ENCODE measurements at regions not wholly inside any gene's neighbourhood (a gene's known extent, or its start where the extent isn't known, plus 50 kb on each side); places are given as distances from the start of the nearest gene placed in this dataset.

DNA sequence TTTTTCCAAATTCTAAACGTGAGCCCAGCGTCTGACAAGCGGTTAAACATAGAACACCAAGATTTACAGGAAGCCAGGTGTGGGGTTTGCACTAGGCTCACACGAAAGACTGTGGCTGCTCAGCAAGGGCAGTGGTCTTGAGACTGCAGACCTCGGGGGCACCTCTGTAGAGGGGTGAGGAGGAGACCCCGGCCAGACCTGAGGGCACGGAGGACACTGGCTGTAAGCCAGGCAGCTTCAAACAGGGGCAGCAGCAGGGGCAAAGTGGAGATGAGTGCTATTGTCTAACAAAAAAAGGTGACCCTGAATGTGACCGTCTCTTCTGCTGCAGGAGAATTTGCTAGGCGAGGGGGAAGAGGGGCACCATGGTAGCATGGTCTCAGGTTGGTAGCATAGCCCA lies 140.3 kb downstream of the CYP26B1 start:
- no peak overlapping the region for H3K4me3 ChIP-seq (ENCODE audit: low read length)
- TF ChIP-seq EP300 (conservative IDR thresholded peaks at IDR 0.05; ENCODE audit: poor library complexity, severe bottlenecking) (no peak), EZH2 (IDR thresholded peaks at IDR 0.05; ENCODE audit: borderline replicate concordance, insufficient read depth, low read length, poor library complexity, severe bottlenecking) (no peak)
- no peak overlapping the region for H3K4me2 ChIP-seq (ENCODE audit: low read length)
- no peaks in the 10 kb centered on the region for H4K20me1 ChIP-seq (ENCODE audit: insufficient read depth)
- no peaks in the 10 kb centered on the region for H3K9me3 ChIP-seq (ENCODE audit: low read length)
- no peak overlapping the region for H3K9ac ChIP-seq (ENCODE audit: low read length)
- H3F3A ChIP-seq (ENCODE audit: insufficient read depth, low read length, poor library complexity, severe bottlenecking) = no peaks in the 10 kb centered on the region
- no peaks in the 10 kb centered on the region for H3K27me3 ChIP-seq (ENCODE audit: insufficient read depth, low read depth, low read length)
- no peak overlapping the region for H2AFZ ChIP-seq (ENCODE audit: low read depth, low read length)
- H3K36me3 ChIP-seq (ENCODE audit: insufficient read depth, low read length) = no peaks in the 10 kb centered on the region
- no peak overlapping the region for H3K27ac ChIP-seq (ENCODE audit: low read length)
- no peaks in the 10 kb centered on the region for H3K79me2 ChIP-seq (replicated peaks; ENCODE audit: insufficient read depth, low read length)
- no peaks in the 10 kb centered on the region for H3K9me2 ChIP-seq (ENCODE audit: insufficient read depth, low read length)

DNA sequence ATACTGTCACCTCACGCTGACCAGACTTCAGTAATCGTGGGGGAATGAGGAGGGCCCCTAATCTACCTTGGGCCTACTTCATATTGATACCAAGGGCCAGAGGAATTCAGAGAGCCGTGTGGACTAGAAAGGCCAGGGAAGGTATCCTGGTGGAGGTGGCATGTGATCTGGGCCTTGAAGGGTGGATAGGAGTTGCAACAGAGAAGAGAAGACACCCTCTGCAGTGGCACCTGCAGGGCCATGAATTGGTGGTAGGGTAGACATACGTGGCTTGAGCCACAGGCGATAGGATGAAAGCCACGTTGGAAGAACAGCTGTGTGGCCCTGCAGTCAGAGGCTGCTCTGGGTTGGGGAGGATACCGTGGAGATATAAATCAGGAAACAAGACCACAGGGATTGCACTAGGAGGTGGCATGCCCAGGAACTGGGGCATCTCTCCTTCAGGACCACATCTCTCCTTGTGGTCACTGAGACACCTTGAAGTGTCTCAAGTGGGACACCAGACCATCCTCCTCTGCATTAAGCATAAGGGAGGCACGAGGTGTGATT lies 141.4 kb downstream of the CYP26B1 start:
- H3K79me2 ChIP-seq (replicated peaks; ENCODE audit: insufficient read depth, low read length) = no peaks in the 10 kb centered on the region
- no peak overlapping the region for H3K27ac ChIP-seq (ENCODE audit: low read length)
- no peak for TF ChIP-seq RAD21 (conservative IDR thresholded peaks at IDR 0.05)
- TF ChIP-seq EZH2 (IDR thresholded peaks at IDR 0.05; ENCODE audit: borderline replicate concordance, insufficient read depth, low read length, poor library complexity, severe bottlenecking) = no peak
- TF ChIP-seq POLR2AphosphoS5 (IDR thresholded peaks at IDR 0.05) = no peak
- no peak for TF ChIP-seq MXI1 (conservative IDR thresholded peaks at IDR 0.05; ENCODE audit: poor library complexity, severe bottlenecking)
- TF ChIP-seq, protein P1, sequence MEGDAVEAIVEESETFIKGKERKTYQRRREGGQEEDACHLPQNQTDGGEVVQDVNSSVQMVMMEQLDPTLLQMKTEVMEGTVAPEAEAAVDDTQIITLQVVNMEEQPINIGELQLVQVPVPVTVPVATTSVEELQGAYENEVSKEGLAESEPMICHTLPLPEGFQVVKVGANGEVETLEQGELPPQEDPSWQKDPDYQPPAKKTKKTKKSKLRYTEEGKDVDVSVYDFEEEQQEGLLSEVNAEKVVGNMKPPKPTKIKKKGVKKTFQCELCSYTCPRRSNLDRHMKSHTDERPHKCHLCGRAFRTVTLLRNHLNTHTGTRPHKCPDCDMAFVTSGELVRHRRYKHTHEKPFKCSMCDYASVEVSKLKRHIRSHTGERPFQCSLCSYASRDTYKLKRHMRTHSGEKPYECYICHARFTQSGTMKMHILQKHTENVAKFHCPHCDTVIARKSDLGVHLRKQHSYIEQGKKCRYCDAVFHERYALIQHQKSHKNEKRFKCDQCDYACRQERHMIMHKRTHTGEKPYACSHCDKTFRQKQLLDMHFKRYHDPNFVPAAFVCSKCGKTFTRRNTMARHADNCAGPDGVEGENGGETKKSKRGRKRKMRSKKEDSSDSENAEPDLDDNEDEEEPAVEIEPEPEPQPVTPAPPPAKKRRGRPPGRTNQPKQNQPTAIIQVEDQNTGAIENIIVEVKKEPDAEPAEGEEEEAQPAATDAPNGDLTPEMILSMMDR (IDR thresholded peaks at IDR 0.05; ENCODE audit: poor library complexity, severe bottlenecking) = no peak
- no peak for TF ChIP-seq SMC3 (conservative IDR thresholded peaks at IDR 0.05; ENCODE audit: poor library complexity)
- TF ChIP-seq TAF1 (IDR thresholded peaks at IDR 0.05; ENCODE audit: low read depth) = no peak
- TF ChIP-seq, protein P2, sequence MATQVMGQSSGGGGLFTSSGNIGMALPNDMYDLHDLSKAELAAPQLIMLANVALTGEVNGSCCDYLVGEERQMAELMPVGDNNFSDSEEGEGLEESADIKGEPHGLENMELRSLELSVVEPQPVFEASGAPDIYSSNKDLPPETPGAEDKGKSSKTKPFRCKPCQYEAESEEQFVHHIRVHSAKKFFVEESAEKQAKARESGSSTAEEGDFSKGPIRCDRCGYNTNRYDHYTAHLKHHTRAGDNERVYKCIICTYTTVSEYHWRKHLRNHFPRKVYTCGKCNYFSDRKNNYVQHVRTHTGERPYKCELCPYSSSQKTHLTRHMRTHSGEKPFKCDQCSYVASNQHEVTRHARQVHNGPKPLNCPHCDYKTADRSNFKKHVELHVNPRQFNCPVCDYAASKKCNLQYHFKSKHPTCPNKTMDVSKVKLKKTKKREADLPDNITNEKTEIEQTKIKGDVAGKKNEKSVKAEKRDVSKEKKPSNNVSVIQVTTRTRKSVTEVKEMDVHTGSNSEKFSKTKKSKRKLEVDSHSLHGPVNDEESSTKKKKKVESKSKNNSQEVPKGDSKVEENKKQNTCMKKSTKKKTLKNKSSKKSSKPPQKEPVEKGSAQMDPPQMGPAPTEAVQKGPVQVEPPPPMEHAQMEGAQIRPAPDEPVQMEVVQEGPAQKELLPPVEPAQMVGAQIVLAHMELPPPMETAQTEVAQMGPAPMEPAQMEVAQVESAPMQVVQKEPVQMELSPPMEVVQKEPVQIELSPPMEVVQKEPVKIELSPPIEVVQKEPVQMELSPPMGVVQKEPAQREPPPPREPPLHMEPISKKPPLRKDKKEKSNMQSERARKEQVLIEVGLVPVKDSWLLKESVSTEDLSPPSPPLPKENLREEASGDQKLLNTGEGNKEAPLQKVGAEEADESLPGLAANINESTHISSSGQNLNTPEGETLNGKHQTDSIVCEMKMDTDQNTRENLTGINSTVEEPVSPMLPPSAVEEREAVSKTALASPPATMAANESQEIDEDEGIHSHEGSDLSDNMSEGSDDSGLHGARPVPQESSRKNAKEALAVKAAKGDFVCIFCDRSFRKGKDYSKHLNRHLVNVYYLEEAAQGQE (IDR thresholded peaks at IDR 0.05; ENCODE audit: borderline replicate concordance) = no peak
- TF ChIP-seq EP300 (conservative IDR thresholded peaks at IDR 0.05; ENCODE audit: poor library complexity, severe bottlenecking) = no peak
- no peaks in the 10 kb centered on the region for H3K27me3 ChIP-seq (ENCODE audit: insufficient read depth, low read depth, low read length)
- no peaks in the 10 kb centered on the region for H3K36me3 ChIP-seq (ENCODE audit: insufficient read depth, low read length)
- no peak overlapping the region for H2AFZ ChIP-seq (ENCODE audit: low read depth, low read length)
- no peaks in the 10 kb centered on the region for H3K9me2 ChIP-seq (ENCODE audit: insufficient read depth, low read length)
- H3F3A ChIP-seq (ENCODE audit: insufficient read depth, low read length, poor library complexity, severe bottlenecking) = no peaks in the 10 kb centered on the region
- H4K20me1 ChIP-seq (ENCODE audit: insufficient read depth) = no peaks in the 10 kb centered on the region
- H3K4me3 ChIP-seq (ENCODE audit: low read length) = no peak overlapping the region
- no peak overlapping the region for H3K4me2 ChIP-seq (ENCODE audit: low read length)
- H3K9ac ChIP-seq (ENCODE audit: low read length) = no peak overlapping the region
- no peaks in the 10 kb centered on the region for H3K9me3 ChIP-seq (ENCODE audit: low read length)

Measured in neural cell (in vitro differentiated cells).